K562 (cell line): ENCODE measurements at regions not wholly inside any gene's neighbourhood (a gene's known extent, or its start where the extent isn't known, plus 50 kb on each side); places are given as distances from the start of the nearest gene placed in this dataset.

Experiments
- ATAC-seq: fragments of 200-7000 bp; cut with Tn5 transposase; 3 replicates; pipeline ENCODE4 v1.9.1; 2020; ENCODE audit warnings: moderate library complexity
- BruUV-seq: library from RNA; stranded (reverse); fragments of 400-500 nt; replicated peaks from 2 replicates; lab custom pipeline; 2021; lab: Mats Ljungman, UMichigan
- CTCF ChIA-PET: fragments of 300-600 bp; formaldehyde crosslinking; extraction: SDS; loops from one replicate; lab custom pipeline; 2021; ENCODE audit warnings: low intra/inter-chr PET ratio; lab: Yijun Ruan, JAX
- POLR2A ChIA-PET: fragments of 300-600, 350-650 bp; sonication (Branson Sonifier 250); formaldehyde crosslinking; extraction: SDS; loops from one replicate; lab custom pipeline; 2021; ENCODE audit warnings: antibody characterized with exemption, inconsistent platforms; lab: Yijun Ruan, JAX
- DNase-seq, 4 experiments: peaks; one replicate each; pipeline versions ENCODE4 v3.0.0 to v3.0.0-alpha.2; 2011 to 2018; ENCODE audit warnings: low spot score in 3 of 4, mixed read lengths in 3 of 4; ENCODE audit errors: extremely low read depth in 1 of 4
- FAIRE-seq: peaks from 2 replicates; lab custom pipeline; 2011; peaks lifted over from hg19 to GRCh38; lab: Jason Lieb, UNC
- H2AFZ ChIP-seq: 2 replicates; pipeline ENCODE4 v1.6.0; 2011; ENCODE audit warnings: low read depth, low read length, control low read depth, inconsistent platforms
- H3K27ac ChIP-seq: fragments of 200-600 bp; 3 replicates; pipeline ENCODE4 v1.8.0; 2011; ENCODE audit warnings: low read depth, mild to moderate bottlenecking, control low read depth, inconsistent platforms, low read length, moderate library complexity, mixed read lengths; ENCODE audit errors: extremely low read depth
- H3K27me3 ChIP-seq, 2 experiments: fragments of 300-600 bp in 1 of 2; 2 replicates in 1 of 2; 3 replicates in 1 of 2; pipeline versions ENCODE4 v1.6.0 to v1.8.0; 2011; ENCODE audit warnings: inconsistent platforms in 2 of 2, low read length in 2 of 2, mild to moderate bottlenecking in 1 of 2, mixed read lengths in 1 of 2, moderate library complexity in 1 of 2; ENCODE audit not compliant: control insufficient read depth in 2 of 2, insufficient read depth in 2 of 2
- H3K36me3 ChIP-seq: fragments of 300-600 bp; 3 replicates; pipeline ENCODE4 v1.8.0; 2011; ENCODE audit warnings: mild to moderate bottlenecking, low read length, inconsistent platforms; ENCODE audit not compliant: control insufficient read depth, insufficient read depth
- H3K4me1 ChIP-seq, 2 experiments: fragments of 200-600 bp in 1 of 2; replicated peaks in 1 of 2; 2 replicates in 1 of 2; 3 replicates in 1 of 2; pipeline versions ENCODE4 v1.5.1 to v1.8.0; 2011; ENCODE audit warnings: inconsistent platforms in 2 of 2, low read length in 2 of 2, mild to moderate bottlenecking in 1 of 2, mixed read lengths in 1 of 2, moderate library complexity in 1 of 2; ENCODE audit not compliant: control insufficient read depth in 2 of 2, insufficient read depth in 2 of 2
- H3K4me2 ChIP-seq: 2 replicates; pipeline ENCODE4 v1.6.1; 2011; ENCODE audit warnings: low read length, control low read depth, inconsistent platforms, mixed read lengths; ENCODE audit not compliant: insufficient read depth
- H3K4me3 ChIP-seq: fragments of 200-600 bp; sonication (generic), shearing (Covaris generic); 2 replicates; pipeline ENCODE4 v1.5.1; 2016; ENCODE audit warnings: control low read depth, inconsistent platforms
- H3K79me2 ChIP-seq: fragments of 200-600 bp; 3 replicates; pipeline ENCODE4 v1.8.0; 2011; ENCODE audit warnings: low read length, inconsistent platforms; ENCODE audit not compliant: control insufficient read depth, insufficient read depth
- H3K9ac ChIP-seq, 2 experiments: 2 replicates each; pipeline versions ENCODE4 v1.6.0 to v1.6.1; 2011; ENCODE audit warnings: low read depth in 2 of 2, low read length in 2 of 2, control low read depth in 1 of 2, inconsistent platforms in 1 of 2, mild to moderate bottlenecking in 1 of 2, mixed read lengths in 1 of 2; ENCODE audit not compliant: insufficient read depth in 1 of 2
- H3K9me1 ChIP-seq: one replicate; pipeline ENCODE4 v1.6.0; 2011; ENCODE audit warnings: inconsistent platforms, mild to moderate bottlenecking, low read length, moderate library complexity; ENCODE audit not compliant: control insufficient read depth, insufficient read depth
- H3K9me3 ChIP-seq: replicated peaks from 2 replicates; pipeline ENCODE4 v1.5.1; 2011; ENCODE audit warnings: low read depth, low read length, inconsistent platforms; ENCODE audit not compliant: control insufficient read depth, insufficient read depth
- H4K20me1 ChIP-seq: replicated peaks from 2 replicates; pipeline ENCODE4 v1.6.1; 2011; ENCODE audit warnings: low read length, inconsistent platforms, mixed read lengths; ENCODE audit not compliant: control insufficient read depth, insufficient read depth
- EP300 ChIP-seq: IDR thresholded peaks from 2 replicates; pipeline ENCODE4 v1.6.1; 2012; ENCODE audit warnings: low read length, improper control_type of control experiment
- SIRT6 ChIP-seq: IDR thresholded peaks from one replicate; pipeline ENCODE4 v1.6.1; 2012; ENCODE audit warnings: low read depth, mild to moderate bottlenecking, control low read depth, inconsistent platforms, low read length, moderate library complexity
- SMAD4 ChIP-seq: fragments of 250-450 bp; sonication (Bioruptor Pico); conservative IDR thresholded peaks from 2 replicates; pipeline ENCODE4 v1.8.0; 2021; ENCODE audit warnings: inconsistent platforms, mild to moderate bottlenecking, moderate library complexity
- ZNF224 ChIP-seq: sonication (generic); formaldehyde crosslinking; IDR thresholded peaks from 2 replicates; pipeline ENCODE4 v1.8.0; 2022; ENCODE audit warnings: mild to moderate bottlenecking, missing genetic modification reagents
- ZNF75A ChIP-seq: fragments of 450-650 bp; formaldehyde crosslinking; IDR thresholded peaks from 2 replicates; pipeline ENCODE4 v1.4.0; 2020; ENCODE audit warnings: mild to moderate bottlenecking
- WGBS: fragments of 100-300 bp; shearing (Covaris generic); methylation state at CpG from one replicate; pipeline ENCODE4 v1.1.6; 2016; ENCODE audit warnings: low coverage, mixed read lengths; ENCODE audit not compliant: insufficient coverage; ENCODE audit errors: missing lambda C conversion rate; 5-methylcytosine and 5-hydroxymethylcytosine counted together
- in situ Hi-C: fragments of 300-500 bp; cut with MboI; formaldehyde crosslinking; loops from 4 replicates; pipeline ENCODE4 v1.15.0; 2018; ENCODE audit warnings: inconsistent platforms, mixed read lengths
- intact Hi-C: fragments of 100-400 bp; cut with micrococcal nuclease; formaldehyde crosslinking; loops from 2 replicates; pipeline ENCODE4 v1.14.2; 2022
- TF ChIP-seq, protein P1 (sequence below): sonication (generic); formaldehyde crosslinking; IDR thresholded peaks from 2 replicates; pipeline ENCODE4 v1.8.1; 2022; ENCODE audit warnings: missing genetic modification reagents

GRCh38 chr1:172977296-172978017, 73.3 kb downstream of the TNFSF18 start:
- POLR2A ChIA-PET = no interaction called here
- Histone ChIP-seq H3K27me3 (no peaks in the 10 kb centered on the region), H3K4me3 (no peak overlapping the region), H3K9me1 (no peaks in the 10 kb centered on the region), H4K20me1 (no peaks in the 10 kb centered on the region), H3K9ac (no peak overlapping the region), H3K4me1 (no peaks in the 10 kb centered on the region), H3K36me3 (no peaks in the 10 kb centered on the region), H3K27ac (no peak overlapping the region), H2AFZ (no peak overlapping the region), H3K79me2 (no peaks in the 10 kb centered on the region), H3K4me2 (no peak overlapping the region), H3K9me3 (no peaks in the 10 kb centered on the region)
- WGBS = 4% methylated on average over 5 of the region's 5 CpGs
- TF ChIP-seq ZNF224 (no peak), EP300 (no peak), SIRT6 (no peak), ZNF75A (CRISPR knock-in tag) (no peak), SMAD4 (CRISPR knock-in tag) (no peak)
- TF ChIP-seq, protein P1, sequence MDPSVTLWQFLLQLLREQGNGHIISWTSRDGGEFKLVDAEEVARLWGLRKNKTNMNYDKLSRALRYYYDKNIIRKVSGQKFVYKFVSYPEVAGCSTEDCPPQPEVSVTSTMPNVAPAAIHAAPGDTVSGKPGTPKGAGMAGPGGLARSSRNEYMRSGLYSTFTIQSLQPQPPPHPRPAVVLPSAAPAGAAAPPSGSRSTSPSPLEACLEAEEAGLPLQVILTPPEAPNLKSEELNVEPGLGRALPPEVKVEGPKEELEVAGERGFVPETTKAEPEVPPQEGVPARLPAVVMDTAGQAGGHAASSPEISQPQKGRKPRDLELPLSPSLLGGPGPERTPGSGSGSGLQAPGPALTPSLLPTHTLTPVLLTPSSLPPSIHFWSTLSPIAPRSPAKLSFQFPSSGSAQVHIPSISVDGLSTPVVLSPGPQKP (CRISPR knock-in tag) = no peak
- DNase-seq (no peak), ATAC-seq (no peak), FAIRE-seq (no peak)
- CTCF ChIA-PET = no interaction called here
- in situ Hi-C loops (no loop called here), intact Hi-C loops (no loop called here)
- BruUV-seq = no TSS peak
